ENCODE measurements at regions not wholly inside any gene's neighbourhood (a gene's known extent, or its start where the extent isn't known, plus 50 kb on each side); places are given as distances from the start of the nearest gene placed in this dataset.

- Mint-ChIP-seq H3K27me3 (ENCODE audit: low read depth) (no peaks in the 10 kb centered on the region), H3K4me3 (no peak overlapping the region), H3K4me1 (ENCODE audit: low read depth) (no peaks in the 10 kb centered on the region), H3K27ac (no peak overlapping the region), H3K36me3 (ENCODE audit: low read depth) (no peaks in the 10 kb centered on the region), H3K9me3 (peaks cover 4% of the 10 kb centered on the region)
- no peak for DNase-seq (ENCODE audit: low spot score)
Measured at GRCh38 chr9:16182784-16183183, 629.9 kb downstream of the CCDC171 start.

- no peaks in the 10 kb centered on the region for H3K36me3 Mint-ChIP-seq (ENCODE audit: low read depth)
- H3K4me3 Mint-ChIP-seq, result no peak overlapping the region
- H3K4me1 Mint-ChIP-seq (ENCODE audit: low read depth), result no peaks in the 10 kb centered on the region
- no peaks in the 10 kb centered on the region for H3K27me3 Mint-ChIP-seq (ENCODE audit: low read depth)
- no peak for DNase-seq (ENCODE audit: low spot score)
- H3K9me3 Mint-ChIP-seq, result peaks cover 4% of the 10 kb centered on the region
- no peak overlapping the region for H3K27ac Mint-ChIP-seq
Measured at GRCh38 chr9:16184964-16185646, 632.3 kb downstream of the CCDC171 start.

DNA sequence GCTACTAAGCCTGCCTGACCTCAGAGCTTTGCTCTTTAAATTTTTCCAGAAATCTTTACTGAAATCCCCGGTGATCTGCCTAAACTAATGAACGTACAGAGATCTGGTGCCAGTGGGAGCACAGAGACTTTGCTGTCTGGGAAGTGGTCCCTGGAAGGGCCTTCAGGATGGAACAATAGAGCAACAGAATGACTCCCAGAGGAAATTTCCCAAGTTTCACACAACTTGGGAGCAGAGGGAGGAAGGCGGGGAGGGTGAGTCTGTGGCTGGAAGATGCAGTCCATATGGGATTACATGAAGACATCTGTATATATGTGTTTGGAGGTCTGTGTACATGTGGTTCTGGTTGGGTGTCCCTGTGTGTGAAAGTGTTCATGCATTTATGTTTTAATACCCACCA is 638.3 kb downstream of the CCDC171 start:
- Mint-ChIP-seq H3K36me3 (ENCODE audit: low read depth) (no peaks in the 10 kb centered on the region), H3K9me3 (peaks cover 2% of the 10 kb centered on the region), H3K4me3 (no peak overlapping the region), H3K27me3 (ENCODE audit: low read depth) (no peaks in the 10 kb centered on the region), H3K4me1 (ENCODE audit: low read depth) (no peaks in the 10 kb centered on the region), H3K27ac (no peak overlapping the region)
- no peak for DNase-seq (ENCODE audit: low spot score)

DNA sequence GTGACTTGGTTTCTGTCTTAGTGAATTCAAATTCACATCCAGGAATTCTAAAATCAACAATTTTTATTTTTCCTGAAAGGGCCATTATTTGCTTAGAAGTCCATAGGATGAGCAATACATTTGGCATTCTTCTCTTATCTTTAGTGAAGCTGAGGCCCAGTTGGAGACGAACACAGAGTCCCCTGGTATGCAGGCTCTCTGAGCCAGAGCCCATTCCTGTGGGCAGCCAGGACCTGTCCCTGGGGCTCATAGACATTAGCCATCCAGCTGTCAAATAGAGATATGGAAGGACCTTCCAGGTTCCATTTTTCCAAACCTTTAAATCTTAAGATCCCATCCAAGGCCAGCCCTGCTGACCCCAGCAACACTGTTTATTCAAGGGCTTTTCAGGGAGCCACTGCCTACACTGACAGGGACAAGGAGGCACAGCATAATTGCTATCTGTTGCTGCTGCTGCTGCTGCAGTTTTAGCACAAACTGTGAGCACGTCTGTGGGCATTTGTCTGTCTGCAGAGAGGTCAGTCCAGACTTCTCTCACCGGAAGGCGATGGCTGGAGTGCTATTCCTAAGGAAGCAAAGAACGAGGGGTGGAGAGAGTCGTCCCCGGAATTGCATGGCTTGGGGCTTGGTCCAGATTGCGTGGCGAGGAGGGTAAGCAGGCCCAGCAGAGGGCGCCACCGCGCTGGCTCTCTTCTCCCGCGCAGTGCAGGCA is 639.0 kb downstream of the CCDC171 start:
- DNase-seq (ENCODE audit: low spot score), result no peak
- no peak overlapping the region for H3K27ac Mint-ChIP-seq
- H3K4me1 Mint-ChIP-seq (ENCODE audit: low read depth), result no peaks in the 10 kb centered on the region
- no peak overlapping the region for H3K4me3 Mint-ChIP-seq
- H3K36me3 Mint-ChIP-seq (ENCODE audit: low read depth), result no peaks in the 10 kb centered on the region
- no peaks in the 10 kb centered on the region for H3K9me3 Mint-ChIP-seq
- H3K27me3 Mint-ChIP-seq (ENCODE audit: low read depth), result no peaks in the 10 kb centered on the region

DNA sequence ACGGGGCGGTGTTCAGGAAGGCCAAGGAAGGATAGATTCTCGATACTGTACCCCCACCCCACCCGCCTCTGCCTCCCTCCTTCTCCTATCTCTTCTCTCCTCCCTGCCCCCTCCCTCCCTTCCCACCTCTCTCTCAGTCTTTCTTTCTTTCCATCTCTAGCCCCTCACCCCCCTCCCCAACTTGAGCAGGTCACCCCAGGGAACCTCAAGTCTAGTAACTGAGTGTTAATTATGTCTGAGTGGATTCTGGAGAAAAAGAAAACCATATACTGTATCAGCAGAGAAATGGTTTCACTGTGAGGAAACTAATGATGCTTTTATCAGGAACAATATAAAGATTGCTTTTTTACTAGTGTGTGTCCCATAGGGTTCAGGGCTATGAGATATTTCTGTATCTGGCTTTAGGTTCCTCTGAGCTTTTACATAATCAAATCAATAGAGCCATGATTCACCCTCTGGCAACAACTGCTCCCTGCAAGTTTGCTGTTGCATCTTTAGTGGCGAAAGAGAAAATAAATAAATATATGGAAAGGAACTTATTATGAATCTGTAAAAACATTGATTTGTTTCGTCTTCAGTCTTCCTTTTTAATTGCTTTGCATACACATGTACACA is 639.7 kb downstream of the CCDC171 start:
- H3K27ac Mint-ChIP-seq, result no peak overlapping the region

DNA sequence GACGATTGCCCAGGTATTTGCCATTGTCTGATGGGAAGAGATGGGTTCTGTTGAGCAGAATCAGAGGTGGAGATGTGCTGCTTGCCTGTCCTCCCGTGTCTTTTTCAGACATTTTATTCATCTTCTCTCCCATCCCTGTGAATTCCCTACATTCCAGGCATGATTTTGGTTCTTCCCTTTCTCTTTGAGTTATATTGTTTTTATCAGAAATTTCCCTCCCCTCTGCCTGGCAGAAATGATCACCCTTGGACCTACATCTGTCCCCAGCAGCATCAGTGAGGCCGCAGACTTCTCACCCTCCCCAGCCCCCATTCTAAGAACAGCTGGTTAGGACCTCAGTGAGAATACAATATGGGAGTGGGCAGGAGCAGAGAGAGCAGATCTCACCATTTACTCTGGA is 640.2 kb downstream of the CCDC171 start:
- Mint-ChIP-seq H3K9me3 (no peaks in the 10 kb centered on the region), H3K36me3 (ENCODE audit: low read depth) (no peaks in the 10 kb centered on the region), H3K4me1 (ENCODE audit: low read depth) (no peaks in the 10 kb centered on the region), H3K27me3 (ENCODE audit: low read depth) (no peaks in the 10 kb centered on the region), H3K27ac (no peak overlapping the region), H3K4me3 (no peak overlapping the region)
- no peak for DNase-seq (ENCODE audit: low spot score)

More for the DNA sequence above, 639.7 kb downstream of the CCDC171 start:
- Mint-ChIP-seq H3K4me1 (ENCODE audit: low read depth) (no peaks in the 10 kb centered on the region), H3K9me3 (no peaks in the 10 kb centered on the region), H3K27me3 (ENCODE audit: low read depth) (no peaks in the 10 kb centered on the region), H3K36me3 (ENCODE audit: low read depth) (no peaks in the 10 kb centered on the region), H3K4me3 (no peak overlapping the region)
- DNase-seq (ENCODE audit: low spot score), result no peak

GRCh38 chr9:16196206-16196605 is 643.4 kb downstream of the CCDC171 start:
- Mint-ChIP-seq H3K4me1 (ENCODE audit: low read depth) (no peaks in the 10 kb centered on the region), H3K4me3 (no peak overlapping the region), H3K27me3 (ENCODE audit: low read depth) (no peaks in the 10 kb centered on the region), H3K36me3 (ENCODE audit: low read depth) (no peaks in the 10 kb centered on the region), H3K9me3 (no peaks in the 10 kb centered on the region), H3K27ac (no peak overlapping the region)
- no peak for DNase-seq (ENCODE audit: low spot score)

DNA sequence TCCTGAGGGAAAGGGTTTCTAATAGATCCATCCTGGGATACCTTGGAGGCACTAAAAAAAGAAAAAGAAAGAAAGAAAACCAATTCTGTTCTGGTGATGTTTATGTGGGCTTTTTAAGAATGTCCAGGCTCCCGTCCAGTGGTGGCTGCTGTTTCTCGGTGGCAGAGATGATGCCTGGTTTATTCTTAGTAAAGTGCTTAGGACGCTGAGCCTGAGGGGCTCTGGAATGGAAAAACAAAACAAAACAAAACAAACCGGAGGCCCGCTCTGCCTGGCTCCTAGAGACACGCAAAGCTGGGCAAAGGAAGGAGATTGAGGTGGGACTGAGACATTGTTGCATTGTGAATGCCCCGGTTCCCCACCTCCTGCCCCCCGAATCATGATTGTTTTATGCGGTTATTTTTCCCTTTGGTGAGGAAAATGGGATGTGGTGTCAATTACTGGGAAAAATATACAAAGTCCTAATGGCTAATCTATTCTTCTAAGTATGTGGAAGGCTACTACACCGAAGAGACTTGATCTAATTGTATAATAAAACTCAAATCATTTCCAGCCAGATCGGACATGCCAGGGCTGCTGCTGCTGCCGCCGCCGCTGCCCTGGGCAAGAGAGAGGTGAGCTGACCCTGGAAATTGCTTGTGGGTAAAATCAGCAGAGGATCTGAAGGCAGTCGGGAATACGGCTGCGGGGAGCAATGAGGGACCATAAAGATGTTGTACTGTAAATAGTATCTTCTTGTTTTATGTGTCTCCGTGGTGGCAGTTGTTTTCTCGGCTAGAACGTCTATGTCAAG is 644.9 kb downstream of the CCDC171 start:
- Mint-ChIP-seq H3K36me3 (ENCODE audit: low read depth) (no peaks in the 10 kb centered on the region), H3K4me1 (ENCODE audit: low read depth) (no peaks in the 10 kb centered on the region), H3K27ac (no peak overlapping the region), H3K9me3 (no peaks in the 10 kb centered on the region), H3K4me3 (no peak overlapping the region), H3K27me3 (ENCODE audit: low read depth) (no peaks in the 10 kb centered on the region)
- DNase-seq (ENCODE audit: low spot score), result no peak

DNA sequence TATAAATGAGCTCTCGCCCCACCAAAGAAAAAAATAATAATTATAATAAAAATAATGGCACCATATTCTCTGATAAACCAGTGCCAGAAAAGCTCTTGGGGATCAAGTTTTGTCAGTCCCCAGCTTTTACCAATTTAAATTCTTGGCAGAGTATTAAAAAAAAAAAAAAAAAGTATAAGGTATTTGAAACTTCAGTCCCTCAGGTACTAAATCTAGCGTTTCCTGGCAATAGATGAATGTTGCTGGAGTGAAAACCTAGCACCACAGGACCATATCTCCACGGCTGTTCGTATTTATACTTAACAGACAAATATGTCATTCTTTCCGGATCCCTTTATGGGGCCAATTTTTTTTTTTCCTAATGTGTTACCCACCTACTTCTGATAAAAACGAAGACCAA is 646.2 kb downstream of the CCDC171 start:
- no peaks in the 10 kb centered on the region for H3K36me3 Mint-ChIP-seq (ENCODE audit: low read depth)
- no peak overlapping the region for H3K4me3 Mint-ChIP-seq
- H3K27me3 Mint-ChIP-seq (ENCODE audit: low read depth), result no peaks in the 10 kb centered on the region
- H3K27ac Mint-ChIP-seq, result no peak overlapping the region
- H3K4me1 Mint-ChIP-seq (ENCODE audit: low read depth), result no peaks in the 10 kb centered on the region
- H3K9me3 Mint-ChIP-seq, result no peaks in the 10 kb centered on the region
- no peak for DNase-seq (ENCODE audit: low spot score)

GRCh38 chr9:16202221-16202620 is 649.4 kb downstream of the CCDC171 start:
- Mint-ChIP-seq H3K4me3 (no peak overlapping the region), H3K4me1 (ENCODE audit: low read depth) (peaks cover 2% of the 10 kb centered on the region), H3K27me3 (ENCODE audit: low read depth) (no peaks in the 10 kb centered on the region), H3K36me3 (ENCODE audit: low read depth) (no peaks in the 10 kb centered on the region), H3K9me3 (no peaks in the 10 kb centered on the region), H3K27ac (no peak overlapping the region)
- DNase-seq (ENCODE audit: low spot score), result no peak

DNA sequence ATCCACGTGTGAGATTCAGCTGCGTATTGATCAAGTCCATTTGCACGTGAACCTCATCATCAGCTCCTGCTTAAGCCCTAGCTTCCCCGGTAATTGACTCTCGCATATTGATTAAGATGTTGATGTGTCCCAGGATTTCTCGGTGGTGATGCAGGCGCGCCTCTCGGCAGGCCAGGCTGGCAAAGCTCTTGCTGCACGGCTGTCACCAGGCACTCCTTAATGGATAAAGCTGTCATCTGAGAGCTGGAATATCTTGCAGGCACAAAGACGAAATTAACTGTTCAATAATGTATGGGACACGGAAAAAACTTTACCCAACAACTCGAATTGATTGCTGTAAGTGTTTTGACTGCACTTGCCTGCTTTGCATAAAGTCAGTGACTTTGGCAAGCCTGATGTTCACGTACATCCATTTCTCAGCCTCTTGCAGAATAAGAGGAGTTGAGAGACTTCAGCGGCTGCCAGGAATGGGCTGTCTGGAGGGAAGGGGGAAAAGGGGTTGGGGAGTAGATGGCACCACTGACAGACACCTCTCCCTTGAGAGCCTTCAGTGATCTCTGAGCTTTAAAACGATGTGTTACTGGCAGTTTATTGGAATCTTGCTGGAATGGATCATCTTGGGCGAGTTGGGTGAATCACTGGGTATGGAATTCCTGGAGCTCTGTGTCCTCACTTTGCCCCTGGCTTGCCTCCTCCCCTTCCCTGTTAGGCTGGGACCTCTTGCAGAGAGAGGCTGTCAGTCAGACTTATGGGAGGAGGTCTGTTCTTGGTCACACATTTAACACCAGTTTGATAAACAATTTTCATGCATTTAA is 650.3 kb downstream of the CCDC171 start:
- Mint-ChIP-seq H3K27me3 (ENCODE audit: low read depth) (no peaks in the 10 kb centered on the region), H3K27ac (no peak overlapping the region), H3K9me3 (no peaks in the 10 kb centered on the region), H3K4me1 (ENCODE audit: low read depth) (peaks cover 2% of the 10 kb centered on the region), H3K36me3 (ENCODE audit: low read depth) (no peaks in the 10 kb centered on the region), H3K4me3 (no peak overlapping the region)
- DNase-seq (ENCODE audit: low spot score), result no peak

DNA sequence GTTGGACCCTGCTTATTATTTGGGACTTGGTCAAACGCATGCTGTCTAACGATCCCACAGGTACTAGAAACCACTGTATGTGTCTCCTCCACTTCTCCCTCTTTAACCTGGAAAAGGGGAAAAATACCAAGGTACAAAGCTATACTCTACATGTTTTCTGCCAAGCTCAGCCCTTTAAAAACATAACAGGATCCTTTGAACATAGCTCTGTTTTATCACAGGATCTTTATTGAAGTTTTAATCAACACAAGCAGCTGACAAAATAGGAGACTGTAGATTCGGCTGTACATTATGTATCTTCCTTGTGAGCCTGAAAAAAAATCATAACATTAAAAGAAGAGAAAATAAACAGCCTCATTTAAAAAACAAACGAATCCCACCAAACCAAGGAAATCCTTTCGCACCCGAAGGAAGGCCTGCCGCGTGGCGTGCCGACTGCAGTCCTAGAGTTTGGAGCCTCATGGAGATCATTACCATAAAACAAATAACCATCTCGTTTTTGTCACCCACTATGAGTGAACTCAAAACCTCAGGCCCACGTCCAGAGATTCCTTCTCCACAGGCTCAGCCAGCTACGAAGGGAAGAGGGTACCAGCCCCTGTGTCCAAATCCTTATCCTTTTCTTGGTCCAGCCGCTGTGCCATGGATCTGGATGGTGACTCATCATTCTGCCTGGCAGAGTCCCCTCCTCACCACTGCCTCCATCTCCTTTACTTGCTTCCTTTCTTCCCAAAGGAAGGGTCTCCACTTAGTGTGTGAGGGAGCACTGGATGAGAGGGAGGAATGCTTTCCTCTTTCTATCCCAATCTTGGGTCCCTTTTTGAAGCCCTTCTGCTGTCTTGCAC is 651.1 kb downstream of the CCDC171 start:
- H3K4me3 Mint-ChIP-seq, result no peak overlapping the region
- no peaks in the 10 kb centered on the region for H3K27me3 Mint-ChIP-seq (ENCODE audit: low read depth)
- H3K9me3 Mint-ChIP-seq, result no peaks in the 10 kb centered on the region
- no peak for DNase-seq (ENCODE audit: low spot score)
- H3K27ac Mint-ChIP-seq, result no peak overlapping the region
- H3K36me3 Mint-ChIP-seq (ENCODE audit: low read depth), result no peaks in the 10 kb centered on the region
- H3K4me1 Mint-ChIP-seq (ENCODE audit: low read depth), result peaks cover 2% of the 10 kb centered on the region

DNA sequence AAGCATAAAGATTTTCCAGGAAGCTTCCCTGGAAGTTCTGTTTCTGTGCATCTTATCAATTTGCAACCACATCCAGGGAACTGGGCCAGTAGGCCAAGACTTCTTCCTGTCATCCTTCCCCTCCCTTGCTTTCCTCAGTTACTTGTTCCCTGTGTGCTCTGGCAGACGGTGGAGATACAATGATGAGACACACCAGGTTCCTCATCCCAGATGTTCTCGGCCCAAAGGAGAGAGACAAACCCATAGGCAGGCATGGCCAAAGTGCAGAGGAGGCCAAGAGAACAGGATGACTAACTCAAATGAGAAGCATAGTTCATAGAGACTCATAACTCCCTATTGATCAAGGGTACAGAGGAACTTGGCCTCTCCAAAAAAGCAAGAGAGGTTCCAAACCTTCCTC is 652.6 kb downstream of the CCDC171 start:
- H3K27me3 Mint-ChIP-seq (ENCODE audit: low read depth), result no peaks in the 10 kb centered on the region
- no peak overlapping the region for H3K4me3 Mint-ChIP-seq
- H3K27ac Mint-ChIP-seq, result no peak overlapping the region
- H3K36me3 Mint-ChIP-seq (ENCODE audit: low read depth), result no peaks in the 10 kb centered on the region
- no peak for DNase-seq (ENCODE audit: low spot score)
- H3K4me1 Mint-ChIP-seq (ENCODE audit: low read depth), result peaks cover 2% of the 10 kb centered on the region
- no peaks in the 10 kb centered on the region for H3K9me3 Mint-ChIP-seq

Measured in T-helper 2 cell treated with Interferon-gamma antibody and Interleukin-4, amounts not matched to agents 5 μg/mL and 100 μg/mL, for 36 hours (primary cell).